SJCRH30 (cell line): ENCODE measurements at regions not wholly inside any gene's neighbourhood (a gene's known extent, or its start where the extent isn't known, plus 50 kb on each side); places are given as distances from the start of the nearest gene placed in this dataset.
"Not testable (repeated sequence)": the region's sequence is repeated elsewhere in the genome, so short reads cannot be mapped to it uniquely, and the experiment has no call there.

Source experiments
- DNase-seq, 2 experiments: peaks; one replicate each; pipeline ENCODE4 v3.0.0-alpha.2; 2015 to 2020
- H3K27ac ChIP-seq: fragments of 250-450 bp; sonication (Bioruptor Pico); 2 replicates; pipeline ENCODE4 v1.5.1; 2020; ENCODE audit warnings: mild to moderate bottlenecking, moderate library complexity
- H3K27me3 ChIP-seq: fragments of 250-450 bp; sonication (Bioruptor Pico); 2 replicates; pipeline ENCODE4 v1.5.1; 2020; ENCODE audit warnings: mild to moderate bottlenecking, moderate library complexity
- H3K36me3 ChIP-seq: fragments of 250-450 bp; sonication (Bioruptor Pico); 2 replicates; pipeline ENCODE4 v1.5.1; 2020; ENCODE audit warnings: mild to moderate bottlenecking, moderate library complexity
- H3K4me1 ChIP-seq: fragments of 250-450 bp; sonication (Bioruptor Pico); 2 replicates; pipeline ENCODE4 v1.5.1; 2020; ENCODE audit warnings: mild to moderate bottlenecking, moderate library complexity
- H3K4me3 ChIP-seq: fragments of 250-450 bp; sonication (Bioruptor Pico); 2 replicates; pipeline ENCODE4 v1.5.1; 2020; ENCODE audit warnings: mild to moderate bottlenecking, moderate library complexity
- H3K9me3 ChIP-seq: fragments of 250-450 bp; sonication (Bioruptor Pico); replicated peaks from 2 replicates; pipeline ENCODE4 v1.5.1; 2020; ENCODE audit warnings: mild to moderate bottlenecking, moderate library complexity

- Histone ChIP-seq H3K36me3 (no peaks in the 10 kb centered on the region; the same call in 1 of the 2 replicates), H3K9me3 (no peaks in the 10 kb centered on the region; the same call in 1 of the 2 replicates), H3K27ac (no peak overlapping the region; the same call in 1 of the 2 replicates), H3K27me3 (no peaks in the 10 kb centered on the region), H3K4me1 (peaks cover 10% of the 10 kb centered on the region; the same call in 1 of the 2 replicates), H3K4me3 (peak overlapping the region; percentile 3; the same call in 1 of the 2 replicates)
- peak; percentile 15 to 43 for DNase-seq
Observed at GRCh38 chr11:83403691-83404389, 117.7 kb upstream of the CCDC90B start.

- no peak overlapping the region for H3K27ac ChIP-seq
Observed at GRCh38 chr11:83401506-83402225, 115.5 kb upstream of the CCDC90B start.

GRCh38 chr11:83394331-83394730 lies 108.2 kb upstream of the CCDC90B start:
- Histone ChIP-seq H3K4me3 (no peak overlapping the region), H3K9me3 (no peaks in the 10 kb centered on the region), H3K4me1 (peaks cover 24% of the 10 kb centered on the region), H3K36me3 (no peaks in the 10 kb centered on the region; the same call in 1 of the 2 replicates), H3K27ac (no peak overlapping the region), H3K27me3 (no peaks in the 10 kb centered on the region)
- no peak for DNase-seq

More at GRCh38 chr11:83401506-83402225, 115.5 kb upstream of the CCDC90B start:
- Histone ChIP-seq H3K36me3 (no peaks in the 10 kb centered on the region; the same call in 1 of the 2 replicates), H3K4me3 (no peak overlapping the region), H3K27me3 (no peaks in the 10 kb centered on the region), H3K9me3 (no peaks in the 10 kb centered on the region; the same call in 1 of the 2 replicates), H3K4me1 (peaks cover 10% of the 10 kb centered on the region; the same call in 1 of the 2 replicates)
- no peak for DNase-seq

GRCh38 chr11:83392556-83392955 lies 106.4 kb upstream of the CCDC90B start:
- Histone ChIP-seq H3K4me3 (no peak overlapping the region), H3K27ac (peak overlapping the region; percentile 21), H3K36me3 (no peaks in the 10 kb centered on the region), H3K4me1 (peaks cover 24% of the 10 kb centered on the region), H3K27me3 (no peaks in the 10 kb centered on the region), H3K9me3 (no peaks in the 10 kb centered on the region; the same call in 1 of the 2 replicates)
- peak; percentile 92 to 94 for DNase-seq

GRCh38 chr11:83389975-83390374 lies 103.8 kb upstream of the CCDC90B start:
- H3K36me3 ChIP-seq = no peaks in the 10 kb centered on the region
- peak in 1 of 2 experiments; percentile 12 for DNase-seq
- peaks cover 24% of the 10 kb centered on the region for H3K4me1 ChIP-seq
- H3K27ac ChIP-seq = no peak overlapping the region
- H3K9me3 ChIP-seq = no peaks in the 10 kb centered on the region; the same call in 1 of the 2 replicates
- H3K27me3 ChIP-seq = no peaks in the 10 kb centered on the region
- H3K4me3 ChIP-seq = no peak overlapping the region

GRCh38 chr11:83383838-83384237 lies 97.7 kb upstream of the CCDC90B start:
- H3K9me3 ChIP-seq, H3K4me1 ChIP-seq, H3K27me3 ChIP-seq, H3K4me3 ChIP-seq, H3K27ac ChIP-seq, H3K36me3 ChIP-seq, DNase-seq: not testable (repeated sequence)

GRCh38 chr11:83374311-83374710 lies 88.1 kb upstream of the CCDC90B start:
- no peak for DNase-seq
- no peaks in the 10 kb centered on the region for H3K36me3 ChIP-seq
- H3K27me3 ChIP-seq = no peaks in the 10 kb centered on the region
- H3K4me3 ChIP-seq = no peak overlapping the region
- H3K9me3 ChIP-seq = no peaks in the 10 kb centered on the region
- H3K27ac ChIP-seq = no peak overlapping the region
- H3K4me1 ChIP-seq = no peaks in the 10 kb centered on the region

GRCh38 chr11:83371489-83371888 lies 85.3 kb upstream of the CCDC90B start:
- Histone ChIP-seq H3K27ac (no peak overlapping the region), H3K4me1 (no peaks in the 10 kb centered on the region), H3K4me3 (no peak overlapping the region), H3K9me3 (peaks cover 3% of the 10 kb centered on the region; the same call in 1 of the 2 replicates), H3K36me3 (no peaks in the 10 kb centered on the region), H3K27me3 (no peaks in the 10 kb centered on the region)
- DNase-seq = no peak

- no peak overlapping the region for H3K27ac ChIP-seq
Observed at GRCh38 chr11:83367745-83368144, 81.6 kb upstream of the CCDC90B start.

GRCh38 chr11:83364500-83365045 lies 78.4 kb upstream of the CCDC90B start:
- Histone ChIP-seq H3K4me3 (no peak overlapping the region), H3K4me1 (no peaks in the 10 kb centered on the region), H3K36me3 (no peaks in the 10 kb centered on the region), H3K27me3 (no peaks in the 10 kb centered on the region), H3K27ac (no peak overlapping the region), H3K9me3 (peaks cover 3% of the 10 kb centered on the region; the same call in 1 of the 2 replicates)
- no peak for DNase-seq

More at GRCh38 chr11:83367745-83368144, 81.6 kb upstream of the CCDC90B start:
- no peak for DNase-seq
- H3K27me3 ChIP-seq = no peaks in the 10 kb centered on the region
- H3K4me1 ChIP-seq = no peaks in the 10 kb centered on the region
- H3K4me3 ChIP-seq = no peak overlapping the region
- H3K36me3 ChIP-seq = no peaks in the 10 kb centered on the region
- peaks cover 3% of the 10 kb centered on the region; the same call in 1 of the 2 replicates for H3K9me3 ChIP-seq

GRCh38 chr11:83363312-83363711 lies 77.1 kb upstream of the CCDC90B start:
- H3K27ac ChIP-seq = no peak overlapping the region
- H3K4me1 ChIP-seq = no peaks in the 10 kb centered on the region
- no peaks in the 10 kb centered on the region for H3K27me3 ChIP-seq
- peaks cover 3% of the 10 kb centered on the region; the same call in 1 of the 2 replicates for H3K9me3 ChIP-seq
- no peak overlapping the region for H3K4me3 ChIP-seq
- H3K36me3 ChIP-seq = no peaks in the 10 kb centered on the region
- DNase-seq = no peak

- H3K27ac ChIP-seq = no peak overlapping the region
- no peaks in the 10 kb centered on the region for H3K27me3 ChIP-seq
- DNase-seq = no peak
- no peaks in the 10 kb centered on the region for H3K4me1 ChIP-seq
- H3K9me3 ChIP-seq = peaks cover 8% of the 10 kb centered on the region
- no peak overlapping the region for H3K4me3 ChIP-seq
- H3K36me3 ChIP-seq = no peaks in the 10 kb centered on the region
Observed at GRCh38 chr11:83361831-83362230, 75.7 kb upstream of the CCDC90B start.

- no peaks in the 10 kb centered on the region for H3K27me3 ChIP-seq
Observed at GRCh38 chr11:83355391-83355790, 69.2 kb upstream of the CCDC90B start.

GRCh38 chr11:83350187-83350586 lies 64.0 kb upstream of the CCDC90B start:
- H3K4me1 ChIP-seq = peaks cover 2% of the 10 kb centered on the region; the same call in 1 of the 2 replicates
- H3K9me3 ChIP-seq = no peaks in the 10 kb centered on the region
- H3K27me3 ChIP-seq = no peaks in the 10 kb centered on the region
- DNase-seq = no peak
- H3K36me3 ChIP-seq = no peaks in the 10 kb centered on the region
- H3K27ac ChIP-seq = no peak overlapping the region
- no peak overlapping the region for H3K4me3 ChIP-seq

More at GRCh38 chr11:83355391-83355790, 69.2 kb upstream of the CCDC90B start:
- no peak overlapping the region for H3K4me3 ChIP-seq
- H3K9me3 ChIP-seq = peaks cover 8% of the 10 kb centered on the region
- H3K36me3 ChIP-seq = no peaks in the 10 kb centered on the region
- H3K4me1 ChIP-seq = no peaks in the 10 kb centered on the region
- no peak overlapping the region for H3K27ac ChIP-seq
- no peak for DNase-seq

GRCh38 chr11:83349296-83349695 lies 63.1 kb upstream of the CCDC90B start:
- no peak overlapping the region for H3K27ac ChIP-seq
- no peaks in the 10 kb centered on the region for H3K9me3 ChIP-seq
- peaks cover 2% of the 10 kb centered on the region; the same call in 1 of the 2 replicates for H3K4me1 ChIP-seq
- H3K4me3 ChIP-seq = no peak overlapping the region
- no peak for DNase-seq
- H3K36me3 ChIP-seq = no peaks in the 10 kb centered on the region
- no peaks in the 10 kb centered on the region for H3K27me3 ChIP-seq
